ENCODE measurements at regions not wholly inside any gene's neighbourhood (a gene's known extent, or its start where the extent isn't known, plus 50 kb on each side); places are given as distances from the start of the nearest gene placed in this dataset.

DNA sequence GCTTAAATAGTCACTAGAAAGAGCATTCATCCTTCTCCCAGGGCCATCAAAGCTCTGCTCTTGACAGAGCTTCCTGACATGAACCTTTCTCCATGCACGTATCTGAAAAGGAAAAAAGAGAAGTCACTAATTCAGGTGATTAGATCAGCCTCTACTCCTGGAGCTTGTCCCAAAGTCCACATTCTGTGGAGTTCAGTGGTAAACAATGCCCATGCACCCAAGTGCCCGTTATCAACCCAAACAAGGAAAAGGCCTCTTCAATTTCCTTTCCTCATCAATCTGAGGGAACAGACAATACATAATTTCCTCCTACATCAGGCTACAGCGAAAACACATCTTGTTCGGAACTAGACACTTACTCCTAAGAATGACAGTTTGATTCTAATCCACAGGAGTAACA lies 129.2 kb upstream of the PCSK2 start:
- intact Hi-C loops (cut with micrococcal nuclease), result no loop called here
- H3K36me3 Mint-ChIP-seq (ENCODE audit: low read depth), result no peaks in the 10 kb centered on the region
- H3K27ac Mint-ChIP-seq, result no peak overlapping the region
- H3K4me1 Mint-ChIP-seq (ENCODE audit: low read depth), result no peaks in the 10 kb centered on the region
- no peaks in the 10 kb centered on the region for H3K27me3 Mint-ChIP-seq
- H3K4me3 Mint-ChIP-seq, result no peak overlapping the region
- peaks cover 40% of the 10 kb centered on the region for H3K9me3 Mint-ChIP-seq

DNA sequence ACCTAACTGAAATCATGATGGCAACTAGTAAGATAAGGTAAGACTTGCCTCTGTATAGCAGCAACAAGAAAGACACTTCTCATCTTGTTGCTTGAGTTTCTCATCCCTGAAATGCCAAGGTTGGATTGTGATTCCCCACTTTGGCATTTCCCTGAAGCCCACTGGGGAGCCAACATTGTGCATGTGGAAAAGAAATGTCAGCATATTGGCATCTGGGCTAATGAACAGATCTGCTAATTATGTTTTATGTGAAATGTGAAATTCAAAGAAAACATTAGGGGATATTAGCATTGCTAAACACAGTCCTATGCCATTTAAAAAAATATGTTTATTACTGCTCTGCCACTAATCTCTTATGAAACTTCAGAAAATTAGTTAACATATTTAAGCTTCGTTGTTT lies 126.3 kb upstream of the PCSK2 start:
- no peak overlapping the region for H3K27ac Mint-ChIP-seq
- peaks cover 48% of the 10 kb centered on the region for H3K9me3 Mint-ChIP-seq
- H3K36me3 Mint-ChIP-seq (ENCODE audit: low read depth), result no peaks in the 10 kb centered on the region
- H3K4me1 Mint-ChIP-seq (ENCODE audit: low read depth), result no peaks in the 10 kb centered on the region
- no peaks in the 10 kb centered on the region for H3K27me3 Mint-ChIP-seq
- H3K4me3 Mint-ChIP-seq, result no peak overlapping the region
- intact Hi-C loops (cut with micrococcal nuclease), result no loop called here

DNA sequence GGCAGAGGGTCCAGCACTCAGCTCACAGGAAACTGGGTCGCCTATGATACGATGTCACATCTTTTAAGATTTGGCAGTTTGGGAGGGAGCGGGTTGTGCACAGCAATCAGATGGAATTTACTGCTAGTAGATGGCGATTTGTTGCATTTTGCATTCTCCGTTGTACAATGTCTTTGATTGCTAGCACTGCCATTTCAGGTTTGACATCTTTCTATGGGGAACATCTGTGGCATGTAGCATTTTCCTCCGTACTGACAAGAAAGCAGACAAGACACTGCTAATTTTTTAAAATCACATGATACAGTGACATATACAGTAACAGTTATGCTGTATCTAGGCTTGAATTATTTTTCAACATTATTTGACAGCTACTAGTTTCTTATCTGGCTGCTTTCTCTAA lies 119.7 kb upstream of the PCSK2 start:
- Mint-ChIP-seq H3K4me3 (no peak overlapping the region), H3K27ac (no peak overlapping the region), H3K4me1 (ENCODE audit: low read depth) (no peaks in the 10 kb centered on the region), H3K36me3 (ENCODE audit: low read depth) (no peaks in the 10 kb centered on the region), H3K27me3 (no peaks in the 10 kb centered on the region), H3K9me3 (peaks cover 8% of the 10 kb centered on the region)
- intact Hi-C loops (cut with micrococcal nuclease), result no loop called here

DNA sequence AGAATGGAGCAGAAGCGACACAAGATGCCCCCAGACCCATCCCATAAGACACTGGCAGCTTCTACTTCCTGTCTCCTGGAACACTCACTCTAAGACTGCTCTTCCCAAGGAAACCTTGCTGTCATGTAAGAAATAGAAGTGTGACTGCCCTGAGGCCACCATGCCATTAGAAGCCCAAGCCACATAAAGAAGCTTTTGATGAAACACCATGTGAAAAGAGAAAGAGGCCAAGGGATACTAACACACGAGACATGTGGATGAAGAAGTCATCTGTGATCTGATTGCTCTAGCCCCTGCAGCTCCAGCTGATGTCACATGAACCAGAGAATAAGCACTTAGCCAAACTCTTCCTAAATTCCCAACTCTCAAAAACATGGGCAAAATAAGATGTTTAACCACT lies 117.9 kb upstream of the PCSK2 start:
- Mint-ChIP-seq H3K36me3 (ENCODE audit: low read depth) (no peaks in the 10 kb centered on the region), H3K27me3 (no peaks in the 10 kb centered on the region), H3K4me3 (no peak overlapping the region), H3K9me3 (peaks cover 8% of the 10 kb centered on the region), H3K4me1 (ENCODE audit: low read depth) (no peaks in the 10 kb centered on the region), H3K27ac (no peak overlapping the region)
- intact Hi-C loops (cut with micrococcal nuclease), result no loop called here

DNA sequence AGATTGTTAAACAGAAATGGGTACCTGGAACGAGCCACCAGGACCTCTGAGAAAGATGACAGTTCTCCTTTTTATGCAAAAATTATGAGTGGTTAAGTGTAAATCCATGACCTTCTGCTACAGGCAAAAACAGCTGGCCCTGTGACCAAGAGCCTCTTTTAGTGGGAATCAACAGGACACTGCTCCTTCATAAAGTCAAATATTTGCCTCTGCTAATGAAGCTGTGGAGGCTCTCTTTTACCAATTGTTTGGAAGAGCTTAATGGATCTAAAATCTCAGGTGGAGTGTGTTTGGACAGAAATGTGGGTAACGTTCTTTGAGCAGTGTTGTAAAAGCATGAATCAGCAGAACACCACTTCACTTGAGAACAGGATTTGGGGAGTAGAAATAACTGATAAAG lies 117.5 kb upstream of the PCSK2 start:
- no peak overlapping the region for H3K4me3 Mint-ChIP-seq
- no peaks in the 10 kb centered on the region for H3K27me3 Mint-ChIP-seq
- intact Hi-C loops (cut with micrococcal nuclease), result no loop called here
- H3K9me3 Mint-ChIP-seq, result peaks cover 8% of the 10 kb centered on the region
- H3K27ac Mint-ChIP-seq, result no peak overlapping the region
- H3K36me3 Mint-ChIP-seq (ENCODE audit: low read depth), result no peaks in the 10 kb centered on the region
- H3K4me1 Mint-ChIP-seq (ENCODE audit: low read depth), result no peaks in the 10 kb centered on the region

DNA sequence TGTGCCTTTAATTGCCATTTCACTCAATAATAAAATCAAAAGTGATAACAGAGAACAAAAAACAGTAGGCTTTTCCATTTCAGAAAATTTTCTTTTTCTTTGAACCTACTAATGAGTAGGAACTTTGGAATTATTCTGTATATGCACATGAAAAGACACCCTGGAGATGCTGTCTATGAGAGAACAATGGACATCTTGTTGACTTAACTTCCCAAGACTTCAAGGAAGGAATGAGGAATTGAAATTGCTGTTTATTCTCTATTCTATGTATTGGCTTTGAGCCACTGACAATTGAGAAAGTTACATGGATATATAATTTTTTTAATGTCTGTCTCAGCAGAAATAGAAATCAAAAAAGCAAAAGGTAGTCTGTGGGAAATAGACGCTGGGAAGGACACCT lies 98.6 kb upstream of the PCSK2 start:
- intact Hi-C loops (cut with micrococcal nuclease), result loop anchor here (10.0 kb wide), 1 partner anchor 63 kb away; no protein-coding TSS in a partner anchor

DNA sequence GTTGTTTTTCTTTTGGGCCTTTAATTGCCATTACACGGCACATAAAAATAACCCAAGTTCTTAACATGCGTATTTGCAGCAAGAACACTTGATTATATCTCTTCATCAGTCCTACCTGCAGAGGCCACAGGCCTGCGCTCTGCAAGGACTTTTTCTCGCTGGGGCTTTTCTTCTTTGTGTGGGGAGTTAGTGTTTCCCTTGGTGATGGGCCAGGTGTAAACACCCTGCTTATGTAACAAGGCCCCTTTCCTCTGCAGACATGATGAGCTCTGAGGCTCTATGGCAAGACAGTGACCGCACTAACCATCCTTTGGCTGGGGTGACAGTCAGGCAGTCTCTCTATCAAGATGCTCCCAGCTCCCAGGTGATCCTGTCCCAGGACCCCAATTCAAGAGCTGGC lies 97.8 kb upstream of the PCSK2 start:
- H3K4me3 Mint-ChIP-seq, result no peak overlapping the region
- intact Hi-C loops (cut with micrococcal nuclease), result loop anchor here (10.0 kb wide), 1 partner anchor 64 kb away; no protein-coding TSS in a partner anchor
- no peaks in the 10 kb centered on the region for H3K27me3 Mint-ChIP-seq
- peaks cover 15% of the 10 kb centered on the region for H3K9me3 Mint-ChIP-seq
- no peaks in the 10 kb centered on the region for H3K36me3 Mint-ChIP-seq (ENCODE audit: low read depth)
- no peaks in the 10 kb centered on the region for H3K4me1 Mint-ChIP-seq (ENCODE audit: low read depth)
- no peak overlapping the region for H3K27ac Mint-ChIP-seq

More for the DNA sequence above, 98.6 kb upstream of the PCSK2 start:
- Mint-ChIP-seq H3K4me3 (no peak overlapping the region), H3K27me3 (no peaks in the 10 kb centered on the region), H3K9me3 (peaks cover 15% of the 10 kb centered on the region), H3K4me1 (ENCODE audit: low read depth) (no peaks in the 10 kb centered on the region), H3K27ac (no peak overlapping the region), H3K36me3 (ENCODE audit: low read depth) (no peaks in the 10 kb centered on the region)

DNA sequence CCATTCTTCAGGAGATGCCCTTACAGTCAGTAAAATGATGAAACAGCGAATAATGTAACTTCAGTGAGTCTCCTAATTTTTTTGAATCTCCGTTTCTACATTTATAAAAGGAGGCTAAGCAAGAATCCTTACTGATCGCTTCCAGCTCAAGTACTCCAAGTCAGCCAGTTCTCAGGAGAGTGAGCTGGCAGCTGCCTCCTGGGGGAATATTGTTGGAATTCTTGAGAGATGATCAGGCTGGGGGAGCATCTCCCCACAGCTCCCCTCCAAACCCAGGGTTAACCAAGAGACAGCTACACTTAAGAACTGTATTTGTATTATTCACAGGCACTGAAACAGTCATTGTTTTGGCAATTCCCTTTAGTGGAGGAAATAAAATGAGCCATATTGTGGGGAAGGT lies 89.1 kb upstream of the PCSK2 start:
- Mint-ChIP-seq H3K4me1 (ENCODE audit: low read depth) (no peaks in the 10 kb centered on the region), H3K4me3 (no peak overlapping the region), H3K27ac (no peak overlapping the region), H3K36me3 (ENCODE audit: low read depth) (no peaks in the 10 kb centered on the region), H3K9me3 (peaks cover 19% of the 10 kb centered on the region), H3K27me3 (no peaks in the 10 kb centered on the region)
- intact Hi-C loops (cut with micrococcal nuclease), result no loop called here

DNA sequence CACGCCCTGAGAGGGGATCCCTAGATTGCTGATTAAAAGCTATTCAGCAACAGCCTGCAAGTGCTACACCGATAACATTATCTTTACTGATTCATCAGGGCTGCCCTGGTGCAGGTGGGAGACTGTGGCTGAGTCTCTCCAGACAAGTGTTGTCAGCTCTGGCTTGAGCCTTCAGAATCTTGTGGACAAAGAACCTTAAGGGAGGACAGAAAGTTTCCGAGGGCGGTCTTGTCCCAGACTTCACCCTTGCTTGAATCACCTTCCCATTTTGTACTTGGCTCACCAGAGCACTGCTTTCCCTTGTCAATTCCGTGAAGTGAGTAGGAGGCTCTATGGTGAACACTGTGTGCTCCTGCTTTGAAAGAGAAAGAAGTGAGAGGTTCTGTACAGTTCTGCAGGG lies 88.6 kb upstream of the PCSK2 start:
- no peaks in the 10 kb centered on the region for H3K27me3 Mint-ChIP-seq
- peaks cover 19% of the 10 kb centered on the region for H3K9me3 Mint-ChIP-seq
- H3K4me1 Mint-ChIP-seq (ENCODE audit: low read depth), result no peaks in the 10 kb centered on the region
- no peak overlapping the region for H3K27ac Mint-ChIP-seq
- H3K36me3 Mint-ChIP-seq (ENCODE audit: low read depth), result no peaks in the 10 kb centered on the region
- intact Hi-C loops (cut with micrococcal nuclease), result no loop called here
- no peak overlapping the region for H3K4me3 Mint-ChIP-seq

DNA sequence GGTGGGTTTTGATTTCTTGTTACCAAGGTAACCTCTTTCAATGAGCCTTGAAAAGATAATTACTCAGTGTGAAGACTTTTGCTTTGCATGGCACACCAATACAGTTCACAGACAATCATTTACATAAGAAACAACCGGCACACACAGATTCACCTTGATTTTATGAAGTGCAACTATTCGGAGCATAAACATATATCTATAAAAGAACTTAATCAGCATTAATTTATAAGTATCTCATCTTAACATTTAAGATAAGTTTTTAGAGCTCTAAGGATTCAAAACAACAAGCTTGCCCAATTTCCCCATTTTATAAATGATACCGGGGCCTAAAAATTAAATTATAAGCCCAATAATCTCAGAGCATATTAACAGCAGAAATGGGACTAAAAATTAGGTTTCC lies 85.9 kb upstream of the PCSK2 start:
- H3K27ac Mint-ChIP-seq, result no peak overlapping the region
- intact Hi-C loops (cut with micrococcal nuclease), result no loop called here
- H3K36me3 Mint-ChIP-seq (ENCODE audit: low read depth), result no peaks in the 10 kb centered on the region
- H3K4me3 Mint-ChIP-seq, result no peak overlapping the region
- no peaks in the 10 kb centered on the region for H3K4me1 Mint-ChIP-seq (ENCODE audit: low read depth)
- no peaks in the 10 kb centered on the region for H3K27me3 Mint-ChIP-seq
- peaks cover 19% of the 10 kb centered on the region for H3K9me3 Mint-ChIP-seq

DNA sequence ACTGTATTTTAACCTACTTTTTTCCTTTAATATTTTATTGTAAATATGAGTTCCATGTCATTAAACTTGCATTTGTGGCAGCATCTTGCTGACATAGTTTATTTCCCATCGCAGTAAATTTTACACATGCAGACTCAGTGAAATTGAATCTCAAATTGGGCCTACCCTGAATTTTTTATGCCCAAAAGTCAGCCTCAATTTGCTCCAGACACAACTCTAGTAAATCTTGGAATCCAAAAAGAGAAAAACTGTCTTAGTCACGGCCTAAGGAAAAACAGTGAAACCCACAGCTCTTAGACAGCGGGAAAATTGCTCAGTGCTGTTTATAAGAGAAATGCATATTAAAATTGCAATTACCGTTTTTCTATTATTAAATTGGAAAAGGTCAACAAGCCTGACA lies 85.3 kb upstream of the PCSK2 start:
- Mint-ChIP-seq H3K27me3 (no peaks in the 10 kb centered on the region), H3K4me3 (no peak overlapping the region), H3K4me1 (ENCODE audit: low read depth) (no peaks in the 10 kb centered on the region), H3K36me3 (ENCODE audit: low read depth) (no peaks in the 10 kb centered on the region), H3K27ac (no peak overlapping the region), H3K9me3 (peaks cover 19% of the 10 kb centered on the region)
- intact Hi-C loops (cut with micrococcal nuclease), result no loop called here

DNA sequence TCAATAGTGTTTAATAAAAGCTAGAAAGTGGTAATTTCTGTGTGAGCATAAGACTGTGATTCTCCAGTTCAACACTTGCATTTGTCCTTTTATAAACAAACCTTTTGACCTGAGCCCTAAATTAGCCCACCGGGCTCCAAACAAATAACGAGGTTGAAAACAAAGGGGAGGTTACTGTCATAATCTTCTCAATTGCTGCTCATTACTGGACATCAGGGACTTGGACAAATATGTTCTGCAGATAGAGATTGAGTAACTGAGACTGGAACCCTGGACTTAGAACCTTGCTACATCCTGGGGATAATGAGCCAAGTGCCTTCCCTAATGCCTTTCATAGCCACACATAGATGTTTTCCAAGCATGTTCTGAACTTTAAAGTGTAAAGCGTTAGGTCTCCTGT lies 84.2 kb upstream of the PCSK2 start:
- Mint-ChIP-seq H3K36me3 (ENCODE audit: low read depth) (no peaks in the 10 kb centered on the region), H3K9me3 (peaks cover 10% of the 10 kb centered on the region), H3K4me3 (no peak overlapping the region), H3K27me3 (no peaks in the 10 kb centered on the region), H3K4me1 (ENCODE audit: low read depth) (no peaks in the 10 kb centered on the region), H3K27ac (no peak overlapping the region)
- intact Hi-C loops (cut with micrococcal nuclease), result no loop called here

DNA sequence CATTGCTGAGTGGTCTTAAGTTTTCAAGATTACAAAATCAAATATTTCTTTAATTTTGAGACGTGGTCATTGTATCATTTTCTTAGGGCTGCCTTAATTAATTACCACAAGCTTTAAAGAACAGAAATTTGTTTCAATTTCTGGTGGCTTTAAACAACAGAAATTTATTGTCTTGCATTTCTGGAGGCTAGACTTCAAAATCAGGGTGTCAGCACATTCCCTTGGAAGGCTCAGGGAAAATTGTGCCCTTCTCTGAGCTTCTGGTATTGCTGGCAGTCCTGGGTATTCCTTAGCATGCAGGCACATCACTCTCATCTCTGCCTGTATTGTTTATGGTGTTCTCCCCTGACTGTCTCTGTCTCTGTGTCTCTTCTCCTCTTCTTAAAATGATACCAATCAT lies 76.0 kb upstream of the PCSK2 start:
- no peaks in the 10 kb centered on the region for H3K36me3 Mint-ChIP-seq (ENCODE audit: low read depth)
- peaks cover 9% of the 10 kb centered on the region for H3K9me3 Mint-ChIP-seq
- H3K4me1 Mint-ChIP-seq (ENCODE audit: low read depth), result no peaks in the 10 kb centered on the region
- intact Hi-C loops (cut with micrococcal nuclease), result no loop called here
- no peaks in the 10 kb centered on the region for H3K27me3 Mint-ChIP-seq
- H3K4me3 Mint-ChIP-seq, result no peak overlapping the region
- no peak overlapping the region for H3K27ac Mint-ChIP-seq

DNA sequence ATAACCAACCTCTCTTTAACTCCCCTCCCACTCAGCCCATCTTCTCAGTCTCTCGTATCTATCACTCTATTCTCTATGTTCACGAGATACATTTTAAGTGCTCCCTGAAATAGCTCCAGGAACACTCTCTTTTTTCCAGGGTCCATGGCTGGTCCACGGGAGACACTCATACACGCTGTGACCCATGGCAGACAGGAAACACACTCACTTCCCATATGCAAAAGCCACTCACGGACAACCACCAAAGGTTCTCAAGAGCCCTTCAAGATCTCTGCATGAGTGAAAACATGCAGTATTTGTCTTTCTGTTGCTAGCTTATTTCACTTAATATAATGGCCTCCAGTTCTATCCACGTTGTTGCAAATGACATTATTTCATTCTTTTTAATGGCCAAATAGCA lies 71.4 kb upstream of the PCSK2 start:
- intact Hi-C loops (cut with micrococcal nuclease), result no loop called here
- no peak overlapping the region for H3K27ac Mint-ChIP-seq
- H3K4me1 Mint-ChIP-seq (ENCODE audit: low read depth), result no peaks in the 10 kb centered on the region
- peaks cover 13% of the 10 kb centered on the region for H3K9me3 Mint-ChIP-seq
- H3K27me3 Mint-ChIP-seq, result no peaks in the 10 kb centered on the region
- no peaks in the 10 kb centered on the region for H3K36me3 Mint-ChIP-seq (ENCODE audit: low read depth)
- no peak overlapping the region for H3K4me3 Mint-ChIP-seq

DNA sequence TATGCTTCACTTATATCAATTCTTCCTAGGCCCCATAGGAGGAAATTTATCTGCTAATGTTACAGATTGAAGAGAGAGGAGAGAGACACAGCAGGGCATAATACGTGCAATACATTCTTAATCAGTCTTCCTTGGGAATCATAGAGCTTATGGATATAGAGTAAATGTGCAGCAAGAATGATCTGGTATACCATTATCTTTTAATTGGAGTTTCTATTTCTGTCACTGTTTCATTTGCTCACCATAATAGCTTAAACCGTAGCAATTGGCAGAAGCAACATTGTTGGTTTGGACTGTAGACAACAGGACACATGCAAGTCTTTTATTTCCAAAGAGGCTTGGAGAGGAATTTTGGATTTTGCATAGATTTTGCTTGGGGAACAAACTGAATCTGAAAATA lies 68.1 kb upstream of the PCSK2 start:
- H3K9me3 Mint-ChIP-seq, result peaks cover 15% of the 10 kb centered on the region
- intact Hi-C loops (cut with micrococcal nuclease), result no loop called here
- H3K4me3 Mint-ChIP-seq, result no peak overlapping the region
- H3K36me3 Mint-ChIP-seq (ENCODE audit: low read depth), result no peaks in the 10 kb centered on the region
- no peaks in the 10 kb centered on the region for H3K4me1 Mint-ChIP-seq (ENCODE audit: low read depth)
- H3K27me3 Mint-ChIP-seq, result no peaks in the 10 kb centered on the region
- no peak overlapping the region for H3K27ac Mint-ChIP-seq
